GM10266 (cell line): ENCODE measurements at regions not wholly inside any gene's neighbourhood (a gene's known extent, or its start where the extent isn't known, plus 50 kb on each side); places are given as distances from the start of the nearest gene placed in this dataset.

Experiments
- DNase-seq: peaks from one replicate; pipeline ENCODE4 v3.0.0; 2012; ENCODE audit errors: extremely low spot score
- TF ChIP-seq, protein P1 (sequence below): IDR thresholded peaks from 2 replicates; pipeline ENCODE4 v1.5.1; 2012; ENCODE audit warnings: mild to moderate bottlenecking, low read depth; ENCODE audit not compliant: control insufficient read depth, insufficient read depth; ENCODE audit errors: missing control alignments

DNA sequence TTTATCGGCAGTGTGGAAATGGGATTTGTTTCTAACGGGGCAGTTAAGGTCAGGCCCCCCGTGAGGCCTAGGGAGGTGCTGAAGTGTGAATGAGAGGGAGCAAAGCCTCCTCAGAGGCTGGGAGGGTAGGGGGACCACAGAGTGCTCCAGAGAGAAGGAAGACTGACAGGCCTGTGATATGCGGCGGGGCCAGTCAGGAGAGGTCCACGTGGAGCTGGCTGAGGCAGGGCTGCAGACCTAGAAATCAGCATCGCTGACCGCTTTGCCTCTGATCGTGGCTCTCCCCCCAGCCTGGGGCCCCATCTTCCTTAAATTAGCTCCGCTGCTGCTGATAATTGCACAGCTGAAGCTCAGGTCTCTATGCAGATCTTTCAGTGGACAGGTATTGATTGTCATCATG lies 240.8 kb upstream of the PWP1 start:
- no peak for DNase-seq
- TF ChIP-seq, protein P1, sequence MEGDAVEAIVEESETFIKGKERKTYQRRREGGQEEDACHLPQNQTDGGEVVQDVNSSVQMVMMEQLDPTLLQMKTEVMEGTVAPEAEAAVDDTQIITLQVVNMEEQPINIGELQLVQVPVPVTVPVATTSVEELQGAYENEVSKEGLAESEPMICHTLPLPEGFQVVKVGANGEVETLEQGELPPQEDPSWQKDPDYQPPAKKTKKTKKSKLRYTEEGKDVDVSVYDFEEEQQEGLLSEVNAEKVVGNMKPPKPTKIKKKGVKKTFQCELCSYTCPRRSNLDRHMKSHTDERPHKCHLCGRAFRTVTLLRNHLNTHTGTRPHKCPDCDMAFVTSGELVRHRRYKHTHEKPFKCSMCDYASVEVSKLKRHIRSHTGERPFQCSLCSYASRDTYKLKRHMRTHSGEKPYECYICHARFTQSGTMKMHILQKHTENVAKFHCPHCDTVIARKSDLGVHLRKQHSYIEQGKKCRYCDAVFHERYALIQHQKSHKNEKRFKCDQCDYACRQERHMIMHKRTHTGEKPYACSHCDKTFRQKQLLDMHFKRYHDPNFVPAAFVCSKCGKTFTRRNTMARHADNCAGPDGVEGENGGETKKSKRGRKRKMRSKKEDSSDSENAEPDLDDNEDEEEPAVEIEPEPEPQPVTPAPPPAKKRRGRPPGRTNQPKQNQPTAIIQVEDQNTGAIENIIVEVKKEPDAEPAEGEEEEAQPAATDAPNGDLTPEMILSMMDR, result no peak

DNA sequence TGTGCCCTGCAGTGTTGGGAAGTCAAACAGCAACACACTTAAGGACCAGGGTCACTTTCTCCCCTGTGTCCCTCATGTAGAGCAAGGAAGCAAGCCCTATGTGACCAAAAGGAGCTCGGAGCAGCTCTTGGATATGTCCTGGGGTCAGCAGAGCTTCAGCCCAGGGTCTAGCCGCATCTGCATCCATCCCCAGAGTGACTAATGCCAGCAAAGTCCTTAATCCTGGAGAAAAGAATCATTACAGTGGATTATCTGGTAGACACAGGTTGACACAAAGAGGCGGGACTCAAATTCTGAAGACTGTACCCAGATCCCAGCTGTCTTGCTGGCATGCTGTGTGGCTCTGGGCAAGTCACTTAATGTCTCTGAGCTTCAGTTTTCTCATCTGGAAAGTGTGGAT lies 239.1 kb upstream of the PWP1 start:
- TF ChIP-seq, protein P1, result no peak
- DNase-seq, result no peak

DNA sequence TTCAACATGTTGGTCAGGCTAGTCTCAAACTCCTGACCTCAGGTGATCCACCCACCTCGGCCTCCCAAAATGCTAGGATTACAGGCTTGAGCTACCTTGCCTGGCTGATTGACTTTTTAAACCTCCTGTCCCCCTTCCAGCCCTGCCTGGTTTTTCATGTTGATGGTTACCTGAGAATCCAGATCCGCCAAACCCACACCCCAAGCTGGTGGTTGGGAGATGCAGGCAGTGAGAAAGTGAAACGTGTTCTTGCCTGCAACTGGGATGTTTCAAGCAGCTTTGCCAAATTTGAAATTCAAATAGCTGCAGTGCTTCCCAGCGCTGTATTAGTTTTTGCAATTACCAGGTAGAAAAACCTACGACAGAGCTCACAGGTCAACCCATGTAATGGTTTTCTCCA lies 238.3 kb upstream of the PWP1 start:
- DNase-seq, result no peak
- TF ChIP-seq, protein P1, result no peak

DNA sequence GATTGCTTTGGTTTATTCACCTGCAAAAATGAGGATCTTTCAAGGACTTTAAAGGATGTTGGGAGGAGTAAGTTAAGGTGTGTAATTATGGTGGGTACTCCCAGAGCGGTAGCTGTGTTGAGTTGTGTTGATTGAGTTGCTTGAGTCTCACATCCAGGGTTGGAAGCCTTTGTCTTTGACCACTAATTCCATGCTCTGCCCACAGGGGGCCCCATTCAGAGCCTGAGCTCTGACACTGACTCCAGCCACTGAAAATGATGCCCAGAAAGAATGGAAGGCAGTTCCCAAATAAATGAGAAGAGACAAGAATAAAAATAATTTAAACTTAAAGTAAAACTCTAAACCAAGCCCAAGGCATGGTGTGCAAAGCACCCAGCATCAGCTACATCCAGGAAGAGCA lies 237.4 kb upstream of the PWP1 start:
- no peak for DNase-seq
- TF ChIP-seq, protein P1, result peak; percentile 23

DNA sequence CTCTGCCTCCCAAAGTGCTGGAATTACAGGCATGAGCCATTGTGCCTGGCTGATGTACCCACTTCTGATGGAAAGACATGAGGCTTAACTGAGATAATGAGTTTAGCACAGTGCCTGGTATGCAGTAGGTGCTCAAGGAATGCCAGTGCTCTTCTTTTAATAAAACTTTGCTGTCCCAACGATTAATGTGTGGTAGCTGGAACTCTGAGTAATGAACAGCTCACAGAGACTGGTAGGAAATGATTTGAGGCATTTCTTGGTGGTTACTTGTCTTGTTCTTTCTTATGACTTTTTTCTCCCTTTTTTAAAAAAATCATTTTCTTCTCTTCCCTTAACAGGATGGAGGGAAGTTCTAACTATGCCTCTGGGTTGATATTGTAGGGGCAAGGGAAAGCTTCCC lies 235.7 kb upstream of the PWP1 start:
- DNase-seq, result no peak
- TF ChIP-seq, protein P1, result no peak

DNA sequence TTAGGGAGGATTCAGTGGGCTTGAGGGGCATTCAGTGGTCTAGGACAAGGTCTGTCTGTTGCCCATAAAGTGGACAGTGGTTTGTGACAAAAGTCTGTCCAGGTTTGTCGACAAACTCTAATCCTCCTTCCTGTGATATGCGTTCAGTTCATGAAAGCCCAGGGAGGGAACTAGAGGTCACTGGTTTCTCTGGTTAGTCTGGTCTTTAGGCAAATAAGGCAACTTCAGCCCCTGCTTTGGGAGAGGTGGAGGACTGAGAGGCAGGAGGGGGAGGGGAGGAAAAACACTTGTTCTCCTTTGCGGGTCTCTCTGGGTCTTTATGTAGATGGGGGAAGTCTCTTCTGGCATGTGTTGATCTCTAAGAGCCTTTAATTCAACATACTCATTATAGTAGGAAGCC lies 235.1 kb upstream of the PWP1 start:
- TF ChIP-seq, protein P1, result no peak
- no peak for DNase-seq

DNA sequence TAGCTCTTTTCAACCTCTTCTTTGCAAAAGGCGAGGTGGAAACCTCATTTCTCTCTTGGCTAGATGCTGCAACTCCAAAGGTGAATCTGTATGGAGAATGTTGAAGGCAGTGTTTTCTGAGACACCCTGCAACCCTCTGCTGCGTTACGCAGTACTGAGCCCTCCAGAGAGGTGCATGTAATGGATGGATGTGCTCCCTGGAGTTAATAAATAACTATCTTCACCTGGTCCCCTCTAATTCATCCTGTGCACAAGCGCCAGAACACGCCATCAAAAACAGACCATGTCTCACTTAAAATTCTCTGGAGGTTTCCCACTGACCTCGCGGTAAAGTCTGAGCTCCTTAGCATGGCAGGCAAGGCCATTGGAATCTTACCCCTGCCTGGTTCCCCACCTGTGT lies 234.4 kb upstream of the PWP1 start:
- no peak for DNase-seq
- TF ChIP-seq, protein P1, result no peak
